Body of pancreas (tissue), 4 donors: ENCODE measurements at regions not wholly inside any gene's neighbourhood (a gene's known extent, or its start where the extent isn't known, plus 50 kb on each side); places are given as distances from the start of the nearest gene placed in this dataset.

ENCODE experiments used
- CTCF ChIP-seq, 7 experiments: fragments of 450-650 bp in 4 of 7; fragments of 200-600 bp in 3 of 7; sonication (generic) in 3 of 7; IDR thresholded peaks; one replicate each; pipeline ENCODE4 v1.5.1; 2016 to 2019; ENCODE audit warnings: antibody characterized with exemption in 7 of 7
- POLR2A ChIP-seq, 3 donors: fragments of 450-650 bp; IDR thresholded peaks; one replicate each; pipeline ENCODE4 v1.6.1; 2016; ENCODE audit warnings: antibody characterized with exemption in 3 of 3, mild to moderate bottlenecking in 2 of 3

DNA sequence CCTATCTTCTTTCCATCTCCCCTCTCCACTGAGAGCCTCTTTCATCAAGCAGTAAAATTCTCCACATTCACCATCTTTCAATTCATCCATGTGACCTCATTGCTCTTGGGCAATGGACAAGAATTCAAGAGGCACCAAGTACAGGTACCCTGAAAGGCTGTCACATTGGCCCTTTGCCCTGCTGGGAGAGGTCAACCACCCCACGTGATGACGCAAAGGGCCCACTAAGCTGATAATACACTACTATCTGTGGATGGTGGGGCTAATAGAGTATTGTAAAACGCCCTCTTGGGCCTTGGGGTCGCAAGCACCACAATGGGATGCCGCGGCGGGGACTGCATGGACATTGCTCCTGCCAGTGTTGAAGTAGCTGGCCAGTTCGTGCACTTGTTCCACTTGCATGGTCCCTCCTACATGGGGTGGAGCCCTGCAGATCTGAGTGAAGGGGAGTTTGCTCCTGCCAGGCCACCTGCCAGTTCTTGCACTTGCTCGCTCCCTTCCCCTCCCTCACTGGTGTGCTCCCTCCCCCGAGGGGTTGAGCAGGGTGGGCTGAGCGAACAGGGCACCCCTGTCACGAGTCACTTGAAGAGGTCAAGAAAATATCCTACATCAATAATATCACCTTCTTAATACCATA is 1578.8 kb upstream of the RAG2 start:
- TF ChIP-seq CTCF (IDR thresholded peaks at IDR 0.05) (no peak), POLR2A (IDR thresholded peaks at IDR 0.05) (no peak)
